ENCODE measurements at regions not wholly inside any gene's neighbourhood (a gene's known extent, or its start where the extent isn't known, plus 50 kb on each side); places are given as distances from the start of the nearest gene placed in this dataset.

GRCh38 chr11:134572741-134573675 lies 161.0 kb upstream of the B3GAT1 start:
- TF ChIP-seq, protein P1, sequence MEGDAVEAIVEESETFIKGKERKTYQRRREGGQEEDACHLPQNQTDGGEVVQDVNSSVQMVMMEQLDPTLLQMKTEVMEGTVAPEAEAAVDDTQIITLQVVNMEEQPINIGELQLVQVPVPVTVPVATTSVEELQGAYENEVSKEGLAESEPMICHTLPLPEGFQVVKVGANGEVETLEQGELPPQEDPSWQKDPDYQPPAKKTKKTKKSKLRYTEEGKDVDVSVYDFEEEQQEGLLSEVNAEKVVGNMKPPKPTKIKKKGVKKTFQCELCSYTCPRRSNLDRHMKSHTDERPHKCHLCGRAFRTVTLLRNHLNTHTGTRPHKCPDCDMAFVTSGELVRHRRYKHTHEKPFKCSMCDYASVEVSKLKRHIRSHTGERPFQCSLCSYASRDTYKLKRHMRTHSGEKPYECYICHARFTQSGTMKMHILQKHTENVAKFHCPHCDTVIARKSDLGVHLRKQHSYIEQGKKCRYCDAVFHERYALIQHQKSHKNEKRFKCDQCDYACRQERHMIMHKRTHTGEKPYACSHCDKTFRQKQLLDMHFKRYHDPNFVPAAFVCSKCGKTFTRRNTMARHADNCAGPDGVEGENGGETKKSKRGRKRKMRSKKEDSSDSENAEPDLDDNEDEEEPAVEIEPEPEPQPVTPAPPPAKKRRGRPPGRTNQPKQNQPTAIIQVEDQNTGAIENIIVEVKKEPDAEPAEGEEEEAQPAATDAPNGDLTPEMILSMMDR (IDR thresholded peaks at IDR 0.05): no peak
- no peak for TF ChIP-seq POLR2A (IDR thresholded peaks at IDR 0.05)

All from right lobe of liver (tissue), 4 donors.